GM23338 (cell line): ENCODE measurements at regions not wholly inside any gene's neighbourhood (a gene's known extent, or its start where the extent isn't known, plus 50 kb on each side); places are given as distances from the start of the nearest gene placed in this dataset.

Experiments used
- ATAC-seq: fragments of 200-7000 bp; cut with Tn5 transposase; 3 replicates; pipeline ENCODE4 v1.9.1; 2020
- DNase-seq: peaks from one replicate; pipeline ENCODE4 v3.0.0-alpha.2; 2015; ENCODE audit warnings: low spot score
- H2AFZ ChIP-seq: fragments of 200-600 bp; sonication (generic); 2 replicates; pipeline ENCODE4 v1.8.0; 2016; ENCODE audit warnings: antibody characterized with exemption, mild to moderate bottlenecking, moderate library complexity
- H3F3A ChIP-seq: fragments of 200-600 bp; sonication (generic); replicated peaks from 2 replicates; pipeline ENCODE4 v1.8.0; 2017; ENCODE audit warnings: antibody characterized with exemption, mixed run types, low read depth
- H3K27ac ChIP-seq: fragments of 200-600 bp; sonication (generic); 2 replicates; pipeline ENCODE4 v1.6.1; 2016; ENCODE audit warnings: low read depth
- H3K27me3 ChIP-seq: fragments of 200-600 bp; sonication (generic); 2 replicates; pipeline ENCODE4 v1.8.0; 2016; ENCODE audit warnings: mild to moderate bottlenecking, mixed run types, moderate library complexity; ENCODE audit not compliant: insufficient read depth
- H3K36me3 ChIP-seq: fragments of 200-600 bp; sonication (generic); 2 replicates; pipeline ENCODE4 v1.8.0; 2016; ENCODE audit warnings: mild to moderate bottlenecking; ENCODE audit not compliant: insufficient read depth
- H3K4me1 ChIP-seq: fragments of 200-600 bp; sonication (generic); 2 replicates; pipeline ENCODE4 v1.8.0; 2016; ENCODE audit warnings: mild to moderate bottlenecking, moderate library complexity; ENCODE audit not compliant: insufficient read depth
- H3K4me2 ChIP-seq: fragments of 200-600 bp; sonication (generic); 2 replicates; pipeline ENCODE4 v1.7.1; 2017; ENCODE audit warnings: mixed run types
- H3K4me3 ChIP-seq: fragments of 200-600 bp; sonication (generic); 2 replicates; pipeline ENCODE4 v1.6.1; 2016; ENCODE audit warnings: mixed run types
- H3K79me2 ChIP-seq: fragments of 200-600 bp; sonication (generic); replicated peaks from 2 replicates; pipeline ENCODE4 v1.8.0; 2017; ENCODE audit warnings: mild to moderate bottlenecking; ENCODE audit not compliant: insufficient read depth
- H3K9me2 ChIP-seq: fragments of 200-600 bp; sonication (generic); 2 replicates; pipeline ENCODE4 v1.8.0; 2017; ENCODE audit not compliant: insufficient read depth
- H4K20me1 ChIP-seq: fragments of 200-600 bp; sonication (generic); replicated peaks from 2 replicates; pipeline ENCODE4 v1.8.0; 2017; ENCODE audit warnings: mild to moderate bottlenecking; ENCODE audit not compliant: insufficient read depth
- H3K27ac Mint-ChIP-seq: 2 replicates; pipeline ENCODE4 v1.8.0; 2020; ENCODE audit warnings: inconsistent platforms, mild to moderate bottlenecking, moderate library complexity, mixed read lengths
- H3K27me3 Mint-ChIP-seq: 3 replicates; pipeline ENCODE4 v1.8.0; 2022; ENCODE audit warnings: low read depth, mild to moderate bottlenecking, moderate library complexity, mixed read lengths, inconsistent platforms; ENCODE audit not compliant: insufficient read depth, poor library complexity
- H3K36me3 Mint-ChIP-seq: 3 replicates; pipeline ENCODE4 v1.8.0; 2021; ENCODE audit warnings: low read depth, mild to moderate bottlenecking, inconsistent platforms, moderate library complexity, mixed read lengths
- H3K4me1 Mint-ChIP-seq: 3 replicates; pipeline ENCODE4 v1.8.0; 2020; ENCODE audit warnings: mild to moderate bottlenecking, inconsistent platforms, mixed read lengths
- H3K4me3 Mint-ChIP-seq: 3 replicates; pipeline ENCODE4 v1.8.0; 2021; ENCODE audit warnings: moderate library complexity, mild to moderate bottlenecking, inconsistent platforms, mixed read lengths
- H3K9me3 Mint-ChIP-seq: 3 replicates; pipeline ENCODE4 v1.8.0; 2020; ENCODE audit warnings: moderate library complexity, mild to moderate bottlenecking, inconsistent platforms, mixed read lengths
- ETS1 ChIP-seq: IDR thresholded peaks from 2 replicates; pipeline ENCODE4 v1.6.1; 2016; ENCODE audit warnings: antibody characterized with exemption
- EZH2 ChIP-seq: fragments of 200-600 bp; sonication (generic); IDR thresholded peaks from one replicate; pipeline ENCODE4 v1.8.0; 2017; ENCODE audit warnings: antibody characterized with exemption, mild to moderate bottlenecking, low read depth; ENCODE audit not compliant: unreplicated experiment
- STAT1 ChIP-seq: IDR thresholded peaks from one replicate; pipeline ENCODE4 v1.6.1; 2016; ENCODE audit warnings: antibody characterized with exemption; ENCODE audit not compliant: unreplicated experiment
- ZNF114 ChIP-seq: fragments of 250-450 bp; sonication (Bioruptor Pico); IDR thresholded peaks from 2 replicates; pipeline ENCODE4 v1.5.0; 2020; ENCODE audit warnings: mild to moderate bottlenecking, moderate library complexity
- TF ChIP-seq, protein P1 (sequence below): fragments of 250-450 bp; sonication (Bioruptor Pico); IDR thresholded peaks from 2 replicates; pipeline ENCODE4 v1.5.0; 2020; ENCODE audit warnings: mild to moderate bottlenecking, moderate library complexity
- TF ChIP-seq, protein P2 (sequence below): IDR thresholded peaks from one replicate; pipeline ENCODE4 v1.6.1; 2018; ENCODE audit warnings: antibody characterized with exemption; ENCODE audit not compliant: unreplicated experiment

GRCh38 chr1:215358356-215358755 lies 208.7 kb upstream of the KCTD3 start:
- Histone ChIP-seq H3K4me2 (no peak overlapping the region), H3K27ac (no peak overlapping the region), H3F3A (no peaks in the 10 kb centered on the region), H3K79me2 (no peaks in the 10 kb centered on the region), H3K9me2 (no peaks in the 10 kb centered on the region; the same call in none of the 2 replicates), H2AFZ (no peak overlapping the region), H3K4me1 (no peaks in the 10 kb centered on the region), H3K4me3 (no peak overlapping the region), H3K36me3 (no peaks in the 10 kb centered on the region), H3K27me3 (no peaks in the 10 kb centered on the region), H4K20me1 (no peaks in the 10 kb centered on the region)
- Mint-ChIP-seq H3K27ac (peak overlapping the region; percentile 1; the same call in 1 of the 2 replicates), H3K4me1 (no peaks in the 10 kb centered on the region), H3K9me3 (no peaks in the 10 kb centered on the region), H3K27me3 (no peaks in the 10 kb centered on the region), H3K4me3 (no peak overlapping the region), H3K36me3 (no peaks in the 10 kb centered on the region)
- DNase-seq: no peak
- no peak for ATAC-seq
- TF ChIP-seq ETS1: no peak
- no peak for TF ChIP-seq ZNF114 (CRISPR knock-in tag)
- TF ChIP-seq, protein P1, sequence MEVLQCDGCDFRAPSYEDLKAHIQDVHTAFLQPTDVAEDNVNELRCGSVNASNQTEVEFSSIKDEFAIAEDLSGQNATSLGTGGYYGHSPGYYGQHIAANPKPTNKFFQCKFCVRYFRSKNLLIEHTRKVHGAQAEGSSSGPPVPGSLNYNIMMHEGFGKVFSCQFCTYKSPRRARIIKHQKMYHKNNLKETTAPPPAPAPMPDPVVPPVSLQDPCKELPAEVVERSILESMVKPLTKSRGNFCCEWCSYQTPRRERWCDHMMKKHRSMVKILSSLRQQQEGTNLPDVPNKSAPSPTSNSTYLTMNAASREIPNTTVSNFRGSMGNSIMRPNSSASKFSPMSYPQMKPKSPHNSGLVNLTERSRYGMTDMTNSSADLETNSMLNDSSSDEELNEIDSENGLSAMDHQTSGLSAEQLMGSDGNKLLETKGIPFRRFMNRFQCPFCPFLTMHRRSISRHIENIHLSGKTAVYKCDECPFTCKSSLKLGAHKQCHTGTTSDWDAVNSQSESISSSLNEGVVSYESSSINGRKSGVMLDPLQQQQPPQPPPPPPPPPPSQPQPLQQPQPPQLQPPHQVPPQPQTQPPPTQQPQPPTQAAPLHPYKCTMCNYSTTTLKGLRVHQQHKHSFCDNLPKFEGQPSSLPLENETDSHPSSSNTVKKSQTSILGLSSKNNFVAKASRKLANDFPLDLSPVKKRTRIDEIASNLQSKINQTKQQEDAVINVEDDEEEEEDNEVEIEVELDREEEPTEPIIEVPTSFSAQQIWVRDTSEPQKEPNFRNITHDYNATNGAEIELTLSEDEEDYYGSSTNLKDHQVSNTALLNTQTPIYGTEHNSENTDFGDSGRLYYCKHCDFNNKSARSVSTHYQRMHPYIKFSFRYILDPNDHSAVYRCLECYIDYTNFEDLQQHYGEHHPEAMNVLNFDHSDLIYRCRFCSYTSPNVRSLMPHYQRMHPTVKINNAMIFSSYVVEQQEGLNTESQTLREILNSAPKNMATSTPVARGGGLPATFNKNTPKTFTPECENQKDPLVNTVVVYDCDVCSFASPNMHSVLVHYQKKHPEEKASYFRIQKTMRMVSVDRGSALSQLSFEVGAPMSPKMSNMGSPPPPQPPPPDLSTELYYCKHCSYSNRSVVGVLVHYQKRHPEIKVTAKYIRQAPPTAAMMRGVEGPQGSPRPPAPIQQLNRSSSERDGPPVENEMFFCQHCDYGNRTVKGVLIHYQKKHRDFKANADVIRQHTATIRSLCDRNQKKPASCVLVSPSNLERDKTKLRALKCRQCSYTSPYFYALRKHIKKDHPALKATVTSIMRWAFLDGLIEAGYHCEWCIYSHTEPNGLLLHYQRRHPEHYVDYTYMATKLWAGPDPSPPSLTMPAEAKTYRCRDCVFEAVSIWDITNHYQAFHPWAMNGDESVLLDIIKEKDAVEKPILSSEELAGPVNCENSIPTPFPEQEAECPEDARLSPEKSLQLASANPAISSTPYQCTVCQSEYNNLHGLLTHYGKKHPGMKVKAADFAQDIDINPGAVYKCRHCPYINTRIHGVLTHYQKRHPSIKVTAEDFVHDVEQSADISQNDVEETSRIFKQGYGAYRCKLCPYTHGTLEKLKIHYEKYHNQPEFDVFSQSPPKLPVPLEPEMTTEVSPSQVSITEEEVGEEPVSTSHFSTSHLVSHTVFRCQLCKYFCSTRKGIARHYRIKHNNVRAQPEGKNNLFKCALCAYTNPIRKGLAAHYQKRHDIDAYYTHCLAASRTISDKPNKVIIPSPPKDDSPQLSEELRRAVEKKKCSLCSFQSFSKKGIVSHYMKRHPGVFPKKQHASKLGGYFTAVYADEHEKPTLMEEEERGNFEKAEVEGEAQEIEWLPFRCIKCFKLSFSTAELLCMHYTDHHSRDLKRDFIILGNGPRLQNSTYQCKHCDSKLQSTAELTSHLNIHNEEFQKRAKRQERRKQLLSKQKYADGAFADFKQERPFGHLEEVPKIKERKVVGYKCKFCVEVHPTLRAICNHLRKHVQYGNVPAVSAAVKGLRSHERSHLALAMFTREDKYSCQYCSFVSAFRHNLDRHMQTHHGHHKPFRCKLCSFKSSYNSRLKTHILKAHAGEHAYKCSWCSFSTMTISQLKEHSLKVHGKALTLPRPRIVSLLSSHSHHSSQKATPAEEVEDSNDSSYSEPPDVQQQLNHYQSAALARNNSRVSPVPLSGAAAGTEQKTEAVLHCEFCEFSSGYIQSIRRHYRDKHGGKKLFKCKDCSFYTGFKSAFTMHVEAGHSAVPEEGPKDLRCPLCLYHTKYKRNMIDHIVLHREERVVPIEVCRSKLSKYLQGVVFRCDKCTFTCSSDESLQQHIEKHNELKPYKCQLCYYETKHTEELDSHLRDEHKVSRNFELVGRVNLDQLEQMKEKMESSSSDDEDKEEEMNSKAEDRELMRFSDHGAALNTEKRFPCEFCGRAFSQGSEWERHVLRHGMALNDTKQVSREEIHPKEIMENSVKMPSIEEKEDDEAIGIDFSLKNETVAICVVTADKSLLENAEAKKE: no peak
- no peak for TF ChIP-seq EZH2
- TF ChIP-seq STAT1: no peak
- TF ChIP-seq, protein P2, sequence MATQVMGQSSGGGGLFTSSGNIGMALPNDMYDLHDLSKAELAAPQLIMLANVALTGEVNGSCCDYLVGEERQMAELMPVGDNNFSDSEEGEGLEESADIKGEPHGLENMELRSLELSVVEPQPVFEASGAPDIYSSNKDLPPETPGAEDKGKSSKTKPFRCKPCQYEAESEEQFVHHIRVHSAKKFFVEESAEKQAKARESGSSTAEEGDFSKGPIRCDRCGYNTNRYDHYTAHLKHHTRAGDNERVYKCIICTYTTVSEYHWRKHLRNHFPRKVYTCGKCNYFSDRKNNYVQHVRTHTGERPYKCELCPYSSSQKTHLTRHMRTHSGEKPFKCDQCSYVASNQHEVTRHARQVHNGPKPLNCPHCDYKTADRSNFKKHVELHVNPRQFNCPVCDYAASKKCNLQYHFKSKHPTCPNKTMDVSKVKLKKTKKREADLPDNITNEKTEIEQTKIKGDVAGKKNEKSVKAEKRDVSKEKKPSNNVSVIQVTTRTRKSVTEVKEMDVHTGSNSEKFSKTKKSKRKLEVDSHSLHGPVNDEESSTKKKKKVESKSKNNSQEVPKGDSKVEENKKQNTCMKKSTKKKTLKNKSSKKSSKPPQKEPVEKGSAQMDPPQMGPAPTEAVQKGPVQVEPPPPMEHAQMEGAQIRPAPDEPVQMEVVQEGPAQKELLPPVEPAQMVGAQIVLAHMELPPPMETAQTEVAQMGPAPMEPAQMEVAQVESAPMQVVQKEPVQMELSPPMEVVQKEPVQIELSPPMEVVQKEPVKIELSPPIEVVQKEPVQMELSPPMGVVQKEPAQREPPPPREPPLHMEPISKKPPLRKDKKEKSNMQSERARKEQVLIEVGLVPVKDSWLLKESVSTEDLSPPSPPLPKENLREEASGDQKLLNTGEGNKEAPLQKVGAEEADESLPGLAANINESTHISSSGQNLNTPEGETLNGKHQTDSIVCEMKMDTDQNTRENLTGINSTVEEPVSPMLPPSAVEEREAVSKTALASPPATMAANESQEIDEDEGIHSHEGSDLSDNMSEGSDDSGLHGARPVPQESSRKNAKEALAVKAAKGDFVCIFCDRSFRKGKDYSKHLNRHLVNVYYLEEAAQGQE: no peak
